ENCODE measurements at regions not wholly inside any gene's neighbourhood (a gene's known extent, or its start where the extent isn't known, plus 50 kb on each side); places are given as distances from the start of the nearest gene placed in this dataset.

- TF ChIP-seq CTCF (IDR thresholded peaks at IDR 0.05; ENCODE audit: low read depth, low read length) (no peak), EZH2phosphoT487 (IDR thresholded peaks at IDR 0.05; ENCODE audit: low read depth) (no peak)
These were observed 208.4 kb upstream of the RBFOX1 start for GRCh38 chr16:7124242-7124641.
